ENCODE measurements at regions not wholly inside any gene's neighbourhood (a gene's known extent, or its start where the extent isn't known, plus 50 kb on each side); places are given as distances from the start of the nearest gene placed in this dataset.

GRCh38 chr2:106277426-106277825, 83.3 kb upstream of the UXS1 start:
- TF ChIP-seq CTCF (IDR thresholded peaks at IDR 0.05), result no peak
- TF ChIP-seq EP300 (IDR thresholded peaks at IDR 0.05), result no peak
- no peak for TF ChIP-seq POLR2AphosphoS5 (IDR thresholded peaks at IDR 0.05)
- TF ChIP-seq POLR2A (IDR thresholded peaks at IDR 0.05), result no peak
